Skin epidermis (tissue), 12 donors: ENCODE measurements at regions not wholly inside any gene's neighbourhood (a gene's known extent, or its start where the extent isn't known, plus 50 kb on each side); places are given as distances from the start of the nearest gene placed in this dataset.
A peak's percentile ranks its signal among the peaks of the same experiment; 100 is the strongest.

ENCODE experiments used
- H3K27ac ChIP-seq, 21 experiments: fragments of 200-600 bp; sonication (generic) in 11 of 21; one replicate each; pipeline ENCODE4 v1.5.0; 2020; ENCODE audit warnings: mild to moderate bottlenecking in 3 of 21, inconsistent platforms in 2 of 21, moderate library complexity in 2 of 21
- H3K4me3 ChIP-seq, 7 experiments: fragments of 200-600 bp; sonication (generic) in 2 of 7; one replicate each; pipeline ENCODE4 v1.5.0; 2020; ENCODE audit warnings: inconsistent platforms in 2 of 7, mild to moderate bottlenecking in 2 of 7, moderate library complexity in 1 of 7

DNA sequence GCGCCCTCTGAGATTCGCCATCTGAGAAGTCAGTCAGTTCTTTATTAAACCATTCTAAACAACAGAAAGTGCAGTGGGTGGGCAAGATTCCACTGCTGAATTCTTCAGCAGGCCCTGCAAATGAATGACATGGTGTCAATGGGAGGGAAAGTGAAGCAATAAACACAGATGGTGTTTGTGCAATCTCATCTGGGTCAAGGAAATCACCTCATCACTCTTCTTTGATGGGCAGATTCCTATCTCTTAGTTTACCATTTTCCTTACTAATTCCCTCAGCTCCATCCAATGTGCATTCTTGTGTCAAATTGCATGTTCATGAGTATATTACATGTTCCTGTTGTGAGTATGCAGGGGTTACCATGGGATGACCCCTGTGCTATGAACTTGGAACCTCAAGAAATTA, 100.7 kb upstream of the CYP1B1 start:
- Histone ChIP-seq H3K27ac (peak overlapping the region in 2 of 21 experiments; percentile 19 to 60), H3K4me3 (no peak overlapping the region)

DNA sequence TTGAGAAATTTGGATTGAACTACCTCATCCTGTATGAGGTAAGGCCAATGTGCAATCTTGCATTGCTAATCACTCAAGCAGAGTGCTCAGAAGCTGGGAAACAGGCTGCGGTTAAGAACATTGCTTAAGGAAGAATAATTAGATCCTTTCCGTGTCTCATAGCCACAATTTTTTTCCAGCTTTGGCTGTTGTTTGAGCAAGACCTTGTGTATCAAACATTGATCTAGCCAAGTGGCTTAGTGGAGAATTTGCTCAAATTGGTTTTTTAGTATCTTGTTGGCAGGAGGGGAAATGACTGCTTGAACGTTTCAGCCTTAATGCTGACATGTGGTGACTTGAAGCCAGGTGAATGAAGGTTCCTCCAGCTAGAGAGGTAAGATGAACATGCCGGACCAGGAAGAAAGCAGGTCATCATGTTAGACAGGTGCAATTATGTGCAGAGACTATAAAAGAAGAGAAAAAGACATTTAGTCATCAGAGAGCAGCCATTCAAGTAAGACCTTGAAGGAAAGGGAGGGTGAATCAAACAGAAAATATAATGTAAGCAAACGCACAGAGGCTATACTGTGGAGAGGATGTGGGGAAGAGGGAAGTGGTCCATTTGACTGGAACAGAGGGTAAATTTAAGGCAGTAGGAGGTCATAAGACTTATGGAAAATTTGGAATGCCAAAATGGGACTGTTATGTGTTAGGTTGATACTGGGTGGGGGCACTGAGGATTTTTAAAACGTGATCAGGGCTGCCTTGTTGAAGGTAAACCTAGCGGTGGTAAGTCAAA, 98.9 kb upstream of the CYP1B1 start:
- Histone ChIP-seq H3K27ac (peak overlapping the region in 7 of 21 experiments; percentile 7 to 36 (median 18)), H3K4me3 (no peak overlapping the region)

DNA sequence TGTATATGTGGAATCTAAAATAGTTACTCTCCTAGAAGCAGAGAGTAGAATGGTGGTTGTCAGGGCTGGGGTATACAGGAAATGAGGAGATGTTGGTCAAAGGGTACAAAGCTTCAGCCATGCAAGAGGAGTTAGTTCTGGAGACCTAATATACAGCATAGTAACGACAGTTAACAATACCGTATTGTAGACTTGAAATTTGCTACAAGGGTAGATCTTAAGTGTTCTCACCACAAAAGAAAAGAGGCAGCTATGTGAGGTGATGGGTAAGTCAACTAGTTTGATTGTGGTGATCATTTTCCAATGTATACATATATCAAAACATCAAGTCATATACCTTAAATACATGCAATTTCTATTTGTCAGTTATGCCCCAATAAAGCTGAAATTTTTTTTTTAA, 98.2 kb upstream of the CYP1B1 start:
- H3K4me3 ChIP-seq = no peak overlapping the region
- peak overlapping the region in 2 of 21 experiments; percentile 30 to 47 for H3K27ac ChIP-seq

DNA sequence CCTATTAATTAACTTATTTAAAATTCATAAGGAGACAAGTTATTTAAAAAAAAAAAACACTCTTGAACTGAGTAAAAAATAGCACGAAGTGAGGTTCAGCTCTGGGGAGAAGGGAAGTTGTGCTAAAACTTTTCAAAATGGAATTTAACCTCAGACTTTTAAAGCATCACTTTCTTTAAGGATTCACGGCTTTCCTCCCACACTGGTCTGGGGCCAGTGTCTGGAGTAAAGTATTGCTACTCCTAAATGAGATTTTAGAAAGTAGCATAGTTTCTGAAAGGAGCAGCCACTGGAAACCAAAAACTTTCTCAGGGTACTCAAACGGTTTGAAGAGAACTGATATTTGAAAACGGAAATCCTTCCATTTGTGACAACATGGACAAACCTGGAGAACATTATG, 97.7 kb upstream of the CYP1B1 start:
- no peak overlapping the region for H3K4me3 ChIP-seq
- H3K27ac ChIP-seq = peak overlapping the region in 2 of 21 experiments; percentile 30 to 47

DNA sequence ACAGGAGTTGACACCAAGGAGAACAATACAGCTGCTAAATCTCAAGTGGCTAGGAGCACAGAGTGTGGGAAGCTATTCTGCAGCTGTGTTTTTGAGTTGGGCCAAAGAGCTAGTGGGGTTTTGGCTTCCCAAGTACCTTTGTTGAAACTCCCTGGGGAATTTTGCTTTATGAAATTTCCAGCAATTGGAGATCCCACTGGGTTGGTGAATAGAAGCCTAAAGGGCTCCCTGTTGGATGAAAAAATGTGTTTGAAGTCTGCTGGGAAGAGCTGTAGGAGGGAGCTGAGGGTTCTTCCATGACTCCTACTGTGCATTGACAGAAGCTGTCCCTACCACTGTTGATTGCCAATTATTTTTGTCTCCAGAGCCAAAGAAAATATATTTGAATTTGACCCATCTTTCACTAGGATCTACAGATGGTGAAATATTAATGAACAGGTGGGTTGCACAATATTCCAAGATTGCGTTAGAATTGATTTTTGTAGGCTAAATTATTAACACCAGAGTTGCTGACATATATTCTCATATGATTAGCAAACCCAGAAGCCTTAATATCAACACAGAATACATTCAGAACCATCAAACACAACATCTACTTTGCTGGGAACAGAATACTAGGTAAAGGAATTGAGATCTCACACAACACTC, 95.4 kb upstream of the CYP1B1 start:
- Histone ChIP-seq H3K4me3 (no peak overlapping the region), H3K27ac (no peak overlapping the region)

DNA sequence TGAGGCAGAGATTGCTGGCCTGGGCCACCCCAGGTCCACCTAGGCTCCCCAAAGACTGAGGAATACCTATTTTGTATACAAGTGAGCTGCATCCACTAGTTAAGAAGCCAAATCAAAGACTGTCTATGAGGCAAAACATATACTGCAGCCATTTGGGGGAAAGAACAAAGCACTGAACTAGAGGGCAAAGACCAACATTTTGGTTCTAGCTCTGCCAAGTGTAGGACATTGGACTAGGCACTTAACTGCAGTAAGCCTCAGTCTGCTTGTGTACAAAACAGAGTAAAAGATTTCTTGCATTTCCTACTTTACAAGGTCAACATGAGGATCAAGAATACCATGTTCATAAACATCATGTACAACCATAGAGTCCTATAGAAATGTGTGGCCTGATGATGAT, 94.8 kb upstream of the CYP1B1 start:
- peak overlapping the region in 1 of 21 experiments; percentile 38 for H3K27ac ChIP-seq

DNA sequence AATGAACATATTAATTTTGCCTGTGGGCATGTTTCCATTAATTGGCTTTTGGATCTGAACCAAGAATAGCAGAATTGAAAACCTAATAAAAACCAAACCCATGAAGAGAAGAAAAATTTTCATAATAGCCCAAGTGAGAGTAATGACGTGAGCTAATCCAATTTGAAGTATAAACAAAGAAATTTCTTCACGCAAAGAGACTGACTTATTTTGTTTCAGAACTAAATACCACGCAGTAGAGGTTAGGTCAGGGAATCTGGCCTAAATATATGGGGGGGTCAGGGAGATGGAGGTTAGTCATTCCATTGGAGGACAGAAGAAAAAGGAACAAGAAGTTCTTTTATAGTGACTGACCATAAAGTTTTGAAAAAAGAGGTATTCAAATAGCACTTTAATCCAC, 94.1 kb upstream of the CYP1B1 start:
- H3K4me3 ChIP-seq = no peak overlapping the region
- peak overlapping the region in 1 of 21 experiments; percentile 38 for H3K27ac ChIP-seq

More for the DNA sequence above, 94.8 kb upstream of the CYP1B1 start:
- H3K4me3 ChIP-seq = no peak overlapping the region

DNA sequence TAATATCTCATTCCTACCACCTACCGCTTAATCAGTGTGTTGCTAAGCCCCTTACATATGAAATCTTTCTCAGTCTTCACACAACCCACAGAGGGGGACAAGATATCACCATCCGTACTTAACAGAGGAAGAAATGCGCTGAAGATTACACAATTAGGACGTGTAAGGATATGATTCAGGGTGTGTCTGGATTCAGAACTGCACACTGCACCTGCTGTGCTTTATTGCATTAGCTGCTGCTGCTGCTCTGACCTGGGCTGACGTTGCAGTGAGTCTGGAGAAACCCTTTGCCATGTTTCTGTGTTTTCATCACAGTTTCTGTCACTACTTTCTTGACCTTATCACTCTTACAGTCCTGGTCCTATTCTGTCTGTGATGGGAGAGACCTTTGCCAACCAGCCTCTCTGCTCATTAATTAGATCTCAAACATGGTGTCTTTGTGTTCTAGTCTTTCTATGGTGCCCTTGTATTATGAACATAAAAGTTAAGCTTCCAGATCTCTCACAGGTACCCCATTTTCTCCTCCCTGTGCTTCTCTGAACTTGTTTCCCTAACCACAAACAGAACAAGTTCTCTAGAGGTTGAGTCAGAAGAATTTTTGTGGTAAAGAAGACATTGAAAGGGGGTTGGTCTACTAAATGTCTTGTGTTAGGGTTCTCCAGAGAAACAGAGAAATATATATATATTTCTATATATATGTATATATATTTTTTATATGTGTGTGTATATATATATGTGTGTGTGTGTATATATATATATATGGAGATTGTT, 92.9 kb upstream of the CYP1B1 start:
- peak overlapping the region in 2 of 21 experiments; percentile 10 for H3K27ac ChIP-seq
- no peak overlapping the region for H3K4me3 ChIP-seq

DNA sequence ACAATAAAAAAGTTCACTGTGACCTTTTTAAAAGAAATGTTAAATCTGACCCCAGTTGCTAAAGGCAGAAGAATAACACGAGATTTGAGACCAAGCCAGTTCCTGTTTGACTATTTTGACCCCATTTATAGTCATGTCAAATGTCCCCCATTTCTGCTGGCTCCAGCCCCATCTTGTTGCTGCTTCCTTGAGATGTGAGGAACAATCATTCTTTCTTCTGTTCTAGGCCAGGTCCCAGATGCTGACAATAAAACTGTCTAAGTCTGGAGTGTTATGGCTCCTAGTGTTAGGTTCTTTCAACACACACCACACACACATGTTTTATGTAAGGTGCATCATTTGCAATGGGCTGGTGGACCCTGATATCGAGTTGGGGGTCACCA, 92.0 kb upstream of the CYP1B1 start:
- Histone ChIP-seq H3K27ac (peak overlapping the region in 1 of 21 experiments; percentile 10), H3K4me3 (no peak overlapping the region)

DNA sequence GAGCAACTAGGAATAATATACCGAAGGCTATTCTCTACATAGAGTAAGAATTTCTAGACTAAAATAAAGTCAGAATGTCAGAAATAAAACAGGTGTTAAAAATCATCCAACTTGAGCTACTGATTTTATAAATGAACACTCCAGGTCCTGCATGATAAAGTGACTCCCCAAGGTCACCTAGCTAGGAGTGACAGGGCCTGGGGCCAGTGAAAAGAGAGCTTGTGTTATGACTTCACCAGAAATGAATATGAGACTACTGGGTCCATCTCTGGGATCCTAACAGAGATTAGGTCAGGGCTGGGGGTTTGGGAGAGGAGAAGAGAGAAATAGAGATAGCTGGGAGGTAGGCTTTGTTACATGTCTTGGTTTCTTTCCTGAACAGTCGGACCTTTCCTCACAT, 89.7 kb upstream of the CYP1B1 start:
- Histone ChIP-seq H3K27ac (no peak overlapping the region), H3K4me3 (no peak overlapping the region)

DNA sequence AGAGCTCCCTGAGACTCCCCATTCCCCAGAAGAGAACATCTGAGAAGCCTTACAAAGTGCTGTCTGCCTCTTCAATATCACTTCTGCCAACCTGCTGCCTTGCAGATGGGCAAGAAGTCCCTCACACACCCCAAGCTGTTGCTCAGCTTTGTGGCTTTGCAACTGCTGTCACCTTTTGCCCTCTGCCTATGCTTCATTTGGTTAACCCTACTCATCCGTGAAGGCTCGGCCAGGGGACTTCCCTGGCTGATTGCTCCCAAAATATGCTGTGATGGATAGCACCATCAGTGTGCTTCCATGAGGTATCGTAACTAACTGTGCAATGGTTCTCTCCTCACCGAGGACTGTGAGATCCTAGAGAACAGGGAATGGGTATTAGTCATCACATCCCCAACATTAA, 88.9 kb upstream of the CYP1B1 start:
- H3K27ac ChIP-seq = no peak overlapping the region

DNA sequence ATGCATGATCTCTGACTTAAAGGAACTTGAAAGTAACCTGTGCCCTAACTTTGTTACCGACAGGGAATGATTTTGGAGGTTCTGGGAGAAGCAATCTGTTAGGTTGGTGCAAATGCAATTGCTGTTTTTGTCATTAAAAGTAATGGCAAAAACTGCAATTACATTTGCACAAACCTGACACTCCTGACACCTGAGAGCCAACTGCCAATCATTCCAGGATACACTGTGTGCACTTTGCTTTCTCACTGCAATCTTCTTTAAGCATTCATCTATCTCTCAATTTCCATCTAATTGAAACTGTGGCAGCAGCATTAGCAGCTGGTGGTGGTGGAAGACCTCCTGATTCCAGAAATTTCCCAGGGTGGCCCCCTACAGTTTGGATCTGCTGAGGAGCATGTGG, 87.6 kb upstream of the CYP1B1 start:
- Histone ChIP-seq H3K27ac (no peak overlapping the region), H3K4me3 (no peak overlapping the region)

More for the DNA sequence above, 88.9 kb upstream of the CYP1B1 start:
- no peak overlapping the region for H3K4me3 ChIP-seq

DNA sequence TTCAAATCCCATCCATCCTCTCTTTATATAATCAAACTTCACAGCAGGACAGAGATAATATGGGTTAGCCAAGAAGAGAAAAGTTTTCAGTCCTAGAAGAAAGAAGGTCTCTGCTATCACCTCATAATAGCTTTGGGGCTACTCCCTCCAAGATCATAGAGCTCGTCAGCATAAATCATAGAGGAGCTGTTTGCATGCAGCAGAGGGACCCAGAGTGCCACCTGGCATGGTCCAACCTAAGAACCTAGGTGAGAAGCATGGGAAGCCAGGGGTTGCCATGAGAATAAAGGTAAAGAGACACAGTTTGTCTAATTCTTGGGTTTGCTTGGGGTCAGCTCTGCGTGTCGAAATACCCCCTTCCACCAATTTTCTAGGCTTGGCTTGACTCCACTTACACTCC, 87.1 kb upstream of the CYP1B1 start:
- Histone ChIP-seq H3K4me3 (no peak overlapping the region), H3K27ac (no peak overlapping the region)

DNA sequence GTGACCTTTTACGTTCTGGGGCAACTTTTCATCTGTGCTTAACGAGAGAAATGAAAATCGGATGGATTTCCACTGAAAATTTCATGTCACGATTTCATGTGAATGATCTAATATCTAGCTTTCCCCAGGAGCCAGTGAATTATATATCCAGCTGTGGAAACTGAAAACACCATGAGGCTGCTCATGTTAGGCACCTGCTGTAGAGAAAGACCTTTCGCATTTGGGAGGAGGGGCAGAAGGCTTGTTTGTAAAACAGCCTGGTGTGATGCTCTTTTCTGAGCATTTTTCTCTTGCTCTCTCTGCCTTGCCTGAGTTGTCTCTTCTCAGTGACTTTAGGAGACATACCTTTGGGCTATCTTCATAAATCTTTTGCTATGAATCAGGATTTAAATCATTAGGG, 84.6 kb upstream of the CYP1B1 start:
- Histone ChIP-seq H3K27ac (no peak overlapping the region), H3K4me3 (no peak overlapping the region)

DNA sequence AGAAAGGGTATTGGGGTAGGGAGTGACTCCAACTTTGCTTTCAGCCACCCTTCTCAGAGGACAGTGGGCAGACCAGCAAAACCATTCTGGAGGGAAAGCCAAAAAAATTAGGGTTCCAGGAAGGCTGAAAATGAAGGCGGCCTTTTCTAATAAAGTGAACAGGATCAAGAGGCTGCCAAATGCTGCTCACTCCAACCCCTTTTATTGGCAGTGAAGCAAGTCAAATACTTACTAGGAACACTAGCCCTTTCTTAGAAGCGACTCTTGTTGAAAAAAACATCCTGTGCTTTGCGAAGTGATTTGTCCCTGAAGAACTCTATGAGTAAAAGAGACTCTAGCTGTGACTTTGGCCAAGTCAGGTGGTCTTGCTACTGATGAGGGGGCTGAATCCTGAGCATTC, 83.6 kb upstream of the CYP1B1 start:
- Histone ChIP-seq H3K27ac (peak overlapping the region in 2 of 21 experiments; percentile 24 to 54), H3K4me3 (no peak overlapping the region)

DNA sequence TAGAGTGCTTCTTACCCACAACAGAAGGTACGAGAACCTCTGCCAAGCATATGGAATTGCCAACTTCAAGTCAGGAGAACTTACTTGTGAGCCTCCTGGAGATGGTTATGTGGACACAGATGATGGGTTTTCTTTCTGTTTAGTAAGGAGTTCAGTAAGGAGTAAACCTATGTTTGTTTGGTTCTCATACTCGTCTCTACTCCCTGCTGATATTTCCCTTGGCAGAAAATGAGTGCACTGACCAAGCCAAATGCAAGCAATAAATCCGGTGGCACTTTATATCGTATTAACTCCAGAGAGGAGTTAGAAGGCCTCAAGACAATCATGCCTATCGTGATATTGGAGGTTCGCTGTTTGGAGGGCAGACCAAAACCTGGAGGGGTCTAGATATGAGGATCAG, 83.2 kb upstream of the CYP1B1 start:
- H3K27ac ChIP-seq = peak overlapping the region in 2 of 21 experiments; percentile 46 to 54
- no peak overlapping the region for H3K4me3 ChIP-seq

DNA sequence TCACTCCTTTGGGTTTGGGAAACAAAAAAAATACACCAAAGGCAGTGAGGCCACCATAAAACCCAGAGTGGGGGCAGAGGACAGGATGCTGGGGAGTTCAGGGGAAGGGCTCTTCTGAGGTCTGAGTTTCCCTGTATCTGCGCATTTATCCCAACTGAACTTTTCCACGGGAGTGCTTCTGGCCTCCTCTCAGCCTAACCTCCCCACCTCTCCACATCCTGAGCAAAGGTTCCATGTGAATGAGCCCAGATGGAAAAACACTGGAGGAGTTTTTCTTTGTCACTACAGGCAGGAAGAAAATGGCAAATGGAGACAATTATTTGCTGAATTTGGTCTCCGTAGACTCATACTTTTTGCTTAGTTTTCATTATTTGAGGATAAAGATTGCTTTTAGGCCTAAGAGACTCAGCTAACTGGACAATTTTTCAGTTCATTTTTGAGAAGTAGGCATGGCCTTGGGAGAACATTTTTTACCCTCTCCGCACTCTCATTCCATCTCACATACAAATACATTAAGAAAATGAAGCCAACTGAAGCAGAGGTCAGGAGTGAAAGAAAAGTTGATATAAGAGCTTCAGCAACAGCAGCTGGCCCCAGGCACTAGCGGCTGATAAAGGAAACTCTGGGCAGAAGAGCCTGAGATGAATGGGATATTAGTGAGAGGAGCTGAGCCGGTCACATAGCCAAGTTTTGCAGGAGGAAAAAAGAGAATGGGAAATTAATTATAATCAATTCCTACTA, 82.6 kb upstream of the CYP1B1 start:
- H3K27ac ChIP-seq = peak overlapping the region in 3 of 21 experiments; percentile 8 to 54 (median 46)
- no peak overlapping the region for H3K4me3 ChIP-seq

DNA sequence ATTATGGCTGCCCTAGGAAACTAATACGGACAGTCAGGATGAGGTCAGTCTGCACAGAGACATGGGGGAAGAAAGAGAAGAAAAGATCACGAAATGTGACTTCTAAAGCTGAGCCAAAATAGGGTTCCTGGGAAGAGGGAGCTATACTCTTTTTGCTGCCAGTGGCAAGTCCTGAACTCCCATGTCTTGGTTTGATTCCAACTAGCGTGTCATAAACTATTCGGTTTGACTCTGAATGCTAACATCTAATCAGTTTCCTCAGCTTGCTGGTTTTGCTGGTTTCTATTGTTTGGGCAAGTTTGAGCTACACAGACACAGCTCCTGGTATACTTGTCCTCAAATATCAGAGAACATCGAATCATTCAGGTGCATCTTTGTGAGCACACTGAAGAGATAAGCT, 80.5 kb upstream of the CYP1B1 start:
- Histone ChIP-seq H3K27ac (no peak overlapping the region), H3K4me3 (no peak overlapping the region)

DNA sequence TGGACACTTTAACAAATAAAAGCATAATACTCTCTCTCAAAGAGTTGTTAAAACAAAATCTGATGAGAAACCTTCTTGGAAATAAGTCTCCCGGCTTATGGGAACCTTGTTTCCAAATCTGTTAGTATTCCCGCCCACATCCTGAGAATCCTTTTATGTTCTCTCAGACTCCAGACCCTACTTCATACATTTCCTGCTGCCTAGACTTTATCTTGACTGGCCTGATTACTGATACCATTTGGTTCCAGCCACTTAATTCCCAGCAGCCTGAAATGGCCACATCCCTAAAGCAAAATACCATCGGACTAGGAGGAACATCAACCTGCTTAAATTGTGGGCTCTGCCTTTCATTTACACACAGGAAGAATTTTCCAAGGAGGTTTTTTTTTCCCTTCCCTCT, 79.1 kb upstream of the CYP1B1 start:
- Histone ChIP-seq H3K4me3 (no peak overlapping the region), H3K27ac (no peak overlapping the region)

DNA sequence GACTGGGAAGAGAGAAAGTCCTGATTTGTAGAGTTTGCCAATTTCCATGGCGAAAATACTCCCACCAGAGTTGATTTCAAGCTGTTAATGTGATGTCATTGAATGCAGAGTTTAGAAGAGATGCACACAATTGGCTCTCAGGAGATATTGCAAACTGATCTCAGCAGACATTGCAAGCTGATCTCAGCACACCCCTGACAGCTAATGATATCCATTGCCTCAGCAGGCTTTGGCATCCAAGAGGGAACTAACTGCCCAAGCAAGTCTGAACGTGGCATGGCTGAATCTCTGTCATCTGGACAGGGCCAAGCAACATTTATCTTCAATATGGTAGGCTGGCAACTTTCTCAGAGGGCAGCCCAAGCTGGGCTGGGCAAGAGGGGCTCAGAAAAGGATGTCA, 78.4 kb upstream of the CYP1B1 start:
- Histone ChIP-seq H3K4me3 (no peak overlapping the region), H3K27ac (no peak overlapping the region)
